Body of pancreas (tissue), 4 donors: ENCODE measurements at regions not wholly inside any gene's neighbourhood (a gene's known extent, or its start where the extent isn't known, plus 50 kb on each side); places are given as distances from the start of the nearest gene placed in this dataset.
A peak's percentile ranks its signal among the peaks of the same experiment; 100 is the strongest.

Source experiments
- ATAC-seq: fragments of 150-250 bp; one replicate; pipeline ENCODE4 v1.9.1; 2016
- DNase-seq, 4 donors: peaks; one replicate each; pipeline ENCODE4 v3.0.0-alpha.2; 2019
- H3K27ac ChIP-seq, 4 donors: fragments of 200-600 bp; sonication (generic); 1 replicate in 3 of 4; 2 replicates in 1 of 4; pipeline versions ENCODE4 v1.5.1 to v1.6.1; 2016 to 2019; ENCODE audit warnings: mild to moderate bottlenecking in 1 of 4, mixed read lengths in 1 of 4, moderate library complexity in 1 of 4
- H3K27me3 ChIP-seq, 2 donors: fragments of 200-600 bp; sonication (generic); one replicate each; pipeline ENCODE4 v1.6.0; 2016; ENCODE audit warnings: mild to moderate bottlenecking in 1 of 2
- H3K36me3 ChIP-seq, 2 donors: fragments of 200-600 bp; sonication (generic); replicated peaks in 1 of 2; 2 replicates each; pipeline ENCODE4 v1.5.1; 2016; ENCODE audit warnings: low read depth in 2 of 2; ENCODE audit not compliant: insufficient read depth in 1 of 2
- H3K4me1 ChIP-seq: fragments of 200-600 bp; sonication (generic); one replicate; pipeline ENCODE4 v1.6.0; 2016
- H3K4me3 ChIP-seq, 2 donors: fragments of 200-600 bp; sonication (generic); 1 replicate in 1 of 2; 2 replicates in 1 of 2; pipeline ENCODE4 v1.5.1; 2016 to 2019
- H3K9me3 ChIP-seq, 3 donors: fragments of 200-600 bp; sonication (generic); 1 replicate in 2 of 3; 2 replicates in 1 of 3; pipeline ENCODE4 v1.5.1; 2016
- CTCF ChIP-seq, 7 experiments: fragments of 450-650 bp in 4 of 7; fragments of 200-600 bp in 3 of 7; sonication (generic) in 3 of 7; IDR thresholded peaks; one replicate each; pipeline ENCODE4 v1.5.1; 2016 to 2019; ENCODE audit warnings: antibody characterized with exemption in 7 of 7
- POLR2A ChIP-seq, 3 donors: fragments of 450-650 bp; IDR thresholded peaks; one replicate each; pipeline ENCODE4 v1.6.1; 2016; ENCODE audit warnings: antibody characterized with exemption in 3 of 3, mild to moderate bottlenecking in 2 of 3
- WGBS, 2 donors: methylation state at CpG; one replicate each; pipeline ENCODE4 v1.1.5; 2017; 5-methylcytosine and 5-hydroxymethylcytosine counted together
- intact Hi-C: fragments of 100-400 bp; cut with DNase I; formaldehyde crosslinking; loops from one replicate; pipeline ENCODE4 v1.15.1; 2023

- Histone ChIP-seq H3K9me3 (no peaks in the 10 kb centered on the region), H3K27ac (no peak overlapping the region), H3K27me3 (no peaks in the 10 kb centered on the region), H3K4me1 (no peaks in the 10 kb centered on the region), H3K36me3 (no peaks in the 10 kb centered on the region), H3K4me3 (no peak overlapping the region)
- no peak for TF ChIP-seq POLR2A (IDR thresholded peaks at IDR 0.05)
- no peak for TF ChIP-seq CTCF (IDR thresholded peaks at IDR 0.05)
- intact Hi-C loops: no loop called here
- ATAC-seq (no peak), DNase-seq (no peak)
- WGBS, 2 donors: 18% methylated on average over 6 of the region's 6 CpGs
These were observed 434.1 kb upstream of the CHST9 start for GRCh38 chr18:27619090-27619772.

DNA sequence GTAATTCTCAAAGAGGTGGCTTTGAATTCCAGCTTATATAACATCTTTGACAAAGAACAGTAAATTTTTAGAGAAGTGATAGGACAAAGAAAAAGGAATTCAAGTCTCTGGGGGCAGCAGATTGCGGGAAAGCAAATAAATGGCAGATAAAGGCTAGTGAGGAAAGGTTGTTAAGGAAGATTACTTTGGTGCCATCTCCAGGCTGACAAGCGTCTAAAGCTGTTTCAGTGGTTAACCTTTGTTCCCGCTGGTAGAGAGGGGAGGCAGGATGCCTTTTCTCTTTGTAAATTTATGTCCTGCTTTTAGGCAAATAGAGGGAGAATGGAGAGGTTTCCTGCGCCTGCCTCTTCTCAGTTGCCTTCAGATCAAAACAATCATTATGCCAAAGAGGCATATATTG is 431.2 kb upstream of the CHST9 start:
- Histone ChIP-seq H3K27me3 (no peaks in the 10 kb centered on the region), H3K27ac (no peak overlapping the region), H3K4me1 (no peaks in the 10 kb centered on the region), H3K4me3 (no peak overlapping the region), H3K36me3 (no peaks in the 10 kb centered on the region), H3K9me3 (no peaks in the 10 kb centered on the region)
- no peak for ATAC-seq
- 87 to 92% methylated on average over 4 of the region's 4 CpGs for WGBS, 2 donors
- intact Hi-C loops: no loop called here
- TF ChIP-seq CTCF (IDR thresholded peaks at IDR 0.05) (no peak), POLR2A (IDR thresholded peaks at IDR 0.05) (no peak)
- DNase-seq: no peak

GRCh38 chr18:27614951-27615844 is 430.1 kb upstream of the CHST9 start:
- no peak for DNase-seq
- Histone ChIP-seq H3K27me3 (no peaks in the 10 kb centered on the region), H3K27ac (no peak overlapping the region), H3K4me1 (no peaks in the 10 kb centered on the region), H3K4me3 (no peak overlapping the region), H3K9me3 (no peaks in the 10 kb centered on the region), H3K36me3 (no peaks in the 10 kb centered on the region)
- TF ChIP-seq POLR2A (IDR thresholded peaks at IDR 0.05): no peak
- no peak for TF ChIP-seq CTCF (IDR thresholded peaks at IDR 0.05)
- WGBS, 2 donors: 65 to 71% methylated on average over 8 of the region's 8 CpGs
- intact Hi-C loops: no loop called here
- no peak for ATAC-seq

GRCh38 chr18:27609221-27609620 is 424.1 kb upstream of the CHST9 start:
- no peaks in the 10 kb centered on the region for H3K36me3 ChIP-seq
- H3K27ac ChIP-seq: no peak overlapping the region
- intact Hi-C loops: no loop called here
- H3K4me1 ChIP-seq: peaks cover 9% of the 10 kb centered on the region
- H3K4me3 ChIP-seq: no peak overlapping the region
- no peaks in the 10 kb centered on the region for H3K27me3 ChIP-seq
- no peaks in the 10 kb centered on the region for H3K9me3 ChIP-seq
- no peak for TF ChIP-seq POLR2A (IDR thresholded peaks at IDR 0.05)
- DNase-seq (no peak), ATAC-seq (no peak)

- Histone ChIP-seq H3K27ac (no peak overlapping the region), H3K4me1 (peaks cover 9% of the 10 kb centered on the region), H3K27me3 (no peaks in the 10 kb centered on the region), H3K4me3 (no peak overlapping the region), H3K36me3 (no peaks in the 10 kb centered on the region), H3K9me3 (no peaks in the 10 kb centered on the region)
- intact Hi-C loops: no loop called here
- TF ChIP-seq POLR2A (IDR thresholded peaks at IDR 0.05) (no peak), CTCF (IDR thresholded peaks at IDR 0.05) (peak in 4 of 7 experiments; percentile 11 to 27 (median 19))
- 78 to 87% methylated on average over 3 of the region's 3 CpGs for WGBS, 2 donors
- ATAC-seq: no peak
- no peak for DNase-seq
These were observed 423.6 kb upstream of the CHST9 start for GRCh38 chr18:27608742-27609141.
